ENCODE measurements at regions not wholly inside any gene's neighbourhood (a gene's known extent, or its start where the extent isn't known, plus 50 kb on each side); places are given as distances from the start of the nearest gene placed in this dataset.

DNA sequence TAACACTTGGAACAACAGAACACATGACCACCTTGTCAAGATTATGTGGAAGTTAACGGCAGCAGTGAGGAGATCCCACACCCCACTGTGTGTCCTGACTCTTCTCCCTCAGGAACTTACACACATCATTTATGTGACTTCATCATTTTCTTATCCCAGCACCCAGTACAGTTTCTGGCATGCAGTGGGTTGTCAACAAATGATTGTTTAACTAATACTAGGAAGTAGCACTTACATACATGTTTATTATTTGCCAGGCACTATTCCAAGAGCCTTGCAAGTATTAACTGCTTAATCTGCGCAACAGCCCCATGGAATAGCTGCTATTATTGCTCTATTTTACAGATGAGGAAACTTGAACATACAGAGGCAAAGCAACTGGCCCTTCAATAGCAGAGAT is 391.5 kb downstream of the TXNL1 start:
- ChIA-PET CTCF (no interaction called here), POLR2A (no interaction called here)
- intact Hi-C loops (cut with micrococcal nuclease; ENCODE audit: unreplicated experiment) (no loop called here), in situ Hi-C loops (cut with HindIII; ENCODE audit: low pct_unique_long_range_greater_than_20kb, low sequenced_read_pairs) (no loop called here)
- Histone ChIP-seq H3K27ac (ENCODE audit: low read length) (no peak overlapping the region), H3K36me3 (ENCODE audit: control insufficient read depth, insufficient read depth, low read length) (no peaks in the 10 kb centered on the region), H3K4me1 (ENCODE audit: control insufficient read depth, insufficient read depth, low read length) (no peaks in the 10 kb centered on the region), H3K27me3 (ENCODE audit: control insufficient read depth, insufficient read depth, low read length) (no peaks in the 10 kb centered on the region), H3K4me3 (ENCODE audit: low read depth in 2 of 2, low read length in 2 of 2) (no peak overlapping the region), H3K9me3 (ENCODE audit: control insufficient read depth, insufficient read depth, low read depth, low read length) (no peaks in the 10 kb centered on the region)
- BruUV-seq (replicated peaks) = no TSS peak
- ATAC-seq (no peak), DNase-seq (ENCODE audit: low read depth, low spot score) (no peak)
- TF ChIP-seq TCF7L2 (IDR thresholded peaks at IDR 0.05; ENCODE audit: low read depth, low read length) (no peak), CTCF (IDR thresholded peaks at IDR 0.05) (no peak), SIN3A (IDR thresholded peaks at IDR 0.05; ENCODE audit: borderline replicate concordance, insufficient read depth, low read depth, low read length) (no peak), REST (IDR thresholded peaks at IDR 0.05; ENCODE audit: insufficient read depth in 1 of 2, low read depth in 2 of 2, low read length in 1 of 2) (no peak), POLR2AphosphoS5 (IDR thresholded peaks at IDR 0.05; ENCODE audit: low read depth, low read length) (no peak)

DNA sequence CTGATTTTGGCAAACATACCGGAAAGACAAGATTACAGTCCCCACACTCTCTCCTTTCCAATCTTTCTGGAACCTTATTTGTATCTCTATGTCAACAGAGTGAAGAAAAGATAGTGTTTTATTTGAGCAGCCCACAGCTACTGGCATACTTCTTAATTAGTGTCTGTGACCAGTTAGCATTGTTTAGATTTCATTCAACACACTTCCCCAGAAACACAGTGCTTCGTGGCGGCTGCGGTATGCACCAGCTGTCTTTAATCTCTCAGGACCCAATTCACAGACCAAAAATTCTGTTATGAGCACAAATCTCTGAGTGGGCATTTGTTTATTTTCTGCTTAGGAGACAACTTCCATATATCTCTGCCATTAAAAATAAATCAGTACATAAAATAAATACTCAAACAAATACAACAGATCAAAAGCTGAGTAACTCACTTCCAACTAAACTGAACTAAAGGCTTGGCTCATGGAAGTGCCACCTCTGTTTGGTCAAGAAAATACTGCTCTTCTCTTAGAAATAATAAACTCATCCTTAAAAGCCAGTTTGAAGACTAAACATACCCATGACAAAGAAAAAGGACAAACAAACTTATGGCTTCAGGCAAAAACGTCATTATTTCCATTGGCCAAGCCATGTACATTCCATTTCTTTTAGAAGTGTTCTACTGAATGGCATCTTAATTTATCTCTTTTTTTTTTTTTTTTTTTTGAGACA is 392.4 kb downstream of the TXNL1 start:
- no peak for TF ChIP-seq REST (IDR thresholded peaks at IDR 0.05; ENCODE audit: insufficient read depth in 1 of 2, low read depth in 2 of 2, low read length in 1 of 2)
- no peak for TF ChIP-seq CTCF (IDR thresholded peaks at IDR 0.05)
- TF ChIP-seq TCF7L2 (IDR thresholded peaks at IDR 0.05; ENCODE audit: low read depth, low read length) = no peak
- TF ChIP-seq POLR2AphosphoS5 (IDR thresholded peaks at IDR 0.05; ENCODE audit: low read depth, low read length) = no peak
- TF ChIP-seq SIN3A (IDR thresholded peaks at IDR 0.05; ENCODE audit: borderline replicate concordance, insufficient read depth, low read depth, low read length) = no peak
- no TSS peak for BruUV-seq (replicated peaks)
- no peak overlapping the region for H3K4me3 ChIP-seq (ENCODE audit: low read depth in 2 of 2, low read length in 2 of 2)
- ATAC-seq (no peak), DNase-seq (ENCODE audit: low read depth, low spot score) (no peak)
- ChIA-PET CTCF (no interaction called here), POLR2A (no interaction called here)
- no peaks in the 10 kb centered on the region for H3K36me3 ChIP-seq (ENCODE audit: control insufficient read depth, insufficient read depth, low read length)
- no peaks in the 10 kb centered on the region for H3K9me3 ChIP-seq (ENCODE audit: control insufficient read depth, insufficient read depth, low read depth, low read length)
- intact Hi-C loops (cut with micrococcal nuclease; ENCODE audit: unreplicated experiment) = no loop called here
- no peaks in the 10 kb centered on the region for H3K4me1 ChIP-seq (ENCODE audit: control insufficient read depth, insufficient read depth, low read length)
- no peaks in the 10 kb centered on the region for H3K27me3 ChIP-seq (ENCODE audit: control insufficient read depth, insufficient read depth, low read length)
- no peak overlapping the region for H3K27ac ChIP-seq (ENCODE audit: low read length)
- in situ Hi-C loops (cut with HindIII; ENCODE audit: low pct_unique_long_range_greater_than_20kb, low sequenced_read_pairs) = no loop called here

Data from Panc1 (cell line).